Sigmoid colon (tissue), 6 donors: ENCODE measurements at regions not wholly inside any gene's neighbourhood (a gene's known extent, or its start where the extent isn't known, plus 50 kb on each side); places are given as distances from the start of the nearest gene placed in this dataset.

Source experiments
- DNase-seq: peaks from one replicate; pipeline ENCODE4 v3.0.0-alpha.2; 2019
- H3K27ac ChIP-seq, 4 donors: fragments of 200-600 bp; sonication (generic); one replicate each; pipeline ENCODE4 v1.5.1; 2016 to 2019; ENCODE audit warnings: mild to moderate bottlenecking in 1 of 4
- H3K27me3 ChIP-seq, 3 donors: fragments of 200-600 bp; sonication (generic); one replicate each; pipeline ENCODE4 v1.5.1; 2019; ENCODE audit warnings: mild to moderate bottlenecking in 1 of 3
- H3K36me3 ChIP-seq, 4 donors: fragments of 200-600 bp; sonication (generic); one replicate each; pipeline ENCODE4 v1.5.1; 2016 to 2019
- H3K4me1 ChIP-seq, 4 donors: fragments of 200-600 bp; sonication (generic); one replicate each; pipeline ENCODE4 v1.5.1; 2017 to 2019
- H3K4me3 ChIP-seq, 4 donors: fragments of 200-600 bp; sonication (generic); one replicate each; pipeline ENCODE4 v1.5.1; 2017 to 2019; ENCODE audit warnings: mild to moderate bottlenecking in 2 of 4, moderate library complexity in 1 of 4
- H3K9me3 ChIP-seq, 4 donors: fragments of 200-600 bp in 3 of 4; sonication (generic) in 3 of 4; one replicate each; pipeline versions ENCODE4 v1.5.1 to v1.6.1; 2013 to 2019
- EP300 ChIP-seq, 4 donors: sonication (generic); formaldehyde crosslinking; IDR thresholded peaks; one replicate each; pipeline ENCODE4 v1.6.1; 2017; ENCODE audit warnings: antibody characterized with exemption in 4 of 4
- POLR2A ChIP-seq, 2 donors: fragments of 450-650 bp; IDR thresholded peaks; one replicate each; pipeline ENCODE4 v1.6.1; 2016; ENCODE audit warnings: antibody characterized with exemption in 2 of 2, mild to moderate bottlenecking in 2 of 2, moderate library complexity in 2 of 2
- POLR2AphosphoS5 ChIP-seq, 4 donors: sonication (generic); formaldehyde crosslinking; IDR thresholded peaks; one replicate each; pipeline ENCODE4 v1.6.1; 2017; ENCODE audit warnings: antibody characterized with exemption in 4 of 4
- WGBS, 2 donors: extraction: QIAGEN DNeasy Blood & Tissue Kit; methylation state at CpG; one replicate each; pipeline ENCODE4 v1.1.7; 2013; 5-methylcytosine and 5-hydroxymethylcytosine counted together
- intact Hi-C: fragments of 100-400 bp; cut with DNase I; formaldehyde crosslinking; loops from one replicate; pipeline ENCODE4 v1.15.1; 2023
- TF ChIP-seq, protein P1 (sequence below), 4 experiments: fragments of 450-650 bp in 3 of 4; fragments of 200-600 bp in 1 of 4; IDR thresholded peaks; one replicate each; pipeline ENCODE4 v1.5.1; 2016 to 2019; ENCODE audit warnings: antibody characterized with exemption in 4 of 4, mild to moderate bottlenecking in 3 of 4, moderate library complexity in 2 of 4
- donor health status: healthy with polysubstance abuse.
- donor health status: healthy.

- no peak for DNase-seq
- 80 to 81% methylated on average over 4 of the region's 4 CpGs for WGBS, 2 donors
- Histone ChIP-seq H3K4me3 (no peak overlapping the region), H3K27me3 (no peaks in the 10 kb centered on the region), H3K4me1 (no peaks in the 10 kb centered on the region), H3K36me3 (peaks cover 0 to 3% (median 0%) of the 10 kb centered on the region in 4 donors), H3K9me3 (no peaks in the 10 kb centered on the region), H3K27ac (no peak overlapping the region)
- no peak for TF ChIP-seq POLR2A (IDR thresholded peaks at IDR 0.05)
- TF ChIP-seq POLR2AphosphoS5 (IDR thresholded peaks at IDR 0.05): no peak
- no peak for TF ChIP-seq EP300 (IDR thresholded peaks at IDR 0.05)
- TF ChIP-seq, protein P1, sequence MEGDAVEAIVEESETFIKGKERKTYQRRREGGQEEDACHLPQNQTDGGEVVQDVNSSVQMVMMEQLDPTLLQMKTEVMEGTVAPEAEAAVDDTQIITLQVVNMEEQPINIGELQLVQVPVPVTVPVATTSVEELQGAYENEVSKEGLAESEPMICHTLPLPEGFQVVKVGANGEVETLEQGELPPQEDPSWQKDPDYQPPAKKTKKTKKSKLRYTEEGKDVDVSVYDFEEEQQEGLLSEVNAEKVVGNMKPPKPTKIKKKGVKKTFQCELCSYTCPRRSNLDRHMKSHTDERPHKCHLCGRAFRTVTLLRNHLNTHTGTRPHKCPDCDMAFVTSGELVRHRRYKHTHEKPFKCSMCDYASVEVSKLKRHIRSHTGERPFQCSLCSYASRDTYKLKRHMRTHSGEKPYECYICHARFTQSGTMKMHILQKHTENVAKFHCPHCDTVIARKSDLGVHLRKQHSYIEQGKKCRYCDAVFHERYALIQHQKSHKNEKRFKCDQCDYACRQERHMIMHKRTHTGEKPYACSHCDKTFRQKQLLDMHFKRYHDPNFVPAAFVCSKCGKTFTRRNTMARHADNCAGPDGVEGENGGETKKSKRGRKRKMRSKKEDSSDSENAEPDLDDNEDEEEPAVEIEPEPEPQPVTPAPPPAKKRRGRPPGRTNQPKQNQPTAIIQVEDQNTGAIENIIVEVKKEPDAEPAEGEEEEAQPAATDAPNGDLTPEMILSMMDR (IDR thresholded peaks at IDR 0.05): no peak
- intact Hi-C loops: no loop called here
These were observed 52.6 kb upstream of the CPO start for GRCh38 chr2:206886696-206887095.

DNA sequence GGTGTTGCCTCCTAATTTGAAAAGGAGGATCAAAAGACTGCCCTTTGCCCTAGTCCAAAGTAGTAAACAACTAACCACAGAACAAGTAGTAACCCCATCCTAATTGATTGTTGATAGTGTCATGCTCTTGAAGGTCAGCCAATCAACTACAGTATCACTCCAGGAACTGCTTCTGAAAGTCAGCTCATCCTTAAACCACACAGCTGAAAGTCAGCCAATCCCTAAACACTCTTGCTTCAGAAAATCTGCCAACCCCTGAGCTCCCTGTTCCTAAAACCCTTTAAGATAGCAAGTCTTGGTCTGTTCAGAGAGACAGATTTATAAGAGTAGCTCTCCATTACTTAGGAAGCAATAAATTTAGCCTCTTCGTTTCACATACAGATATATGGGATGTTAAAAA, 51.6 kb upstream of the CPO start:
- H3K27ac ChIP-seq: no peak overlapping the region
- no peaks in the 10 kb centered on the region for H3K4me1 ChIP-seq
- H3K27me3 ChIP-seq: no peaks in the 10 kb centered on the region
- no peak overlapping the region for H3K4me3 ChIP-seq
- H3K9me3 ChIP-seq: no peaks in the 10 kb centered on the region
- no peak for DNase-seq
- intact Hi-C loops: no loop called here
- H3K36me3 ChIP-seq: peaks cover 0 to 3% (median 0%) of the 10 kb centered on the region in 4 donors
- no peak for TF ChIP-seq POLR2AphosphoS5 (IDR thresholded peaks at IDR 0.05)
- TF ChIP-seq POLR2A (IDR thresholded peaks at IDR 0.05): no peak
- no peak for TF ChIP-seq EP300 (IDR thresholded peaks at IDR 0.05)
- TF ChIP-seq, protein P1 (IDR thresholded peaks at IDR 0.05): no peak
- 71 to 73% methylated on average over 1 of the region's 1 CpG for WGBS, 2 donors
